Hepatocyte (in vitro differentiated cells): ENCODE measurements at regions not wholly inside any gene's neighbourhood (a gene's known extent, or its start where the extent isn't known, plus 50 kb on each side); places are given as distances from the start of the nearest gene placed in this dataset.

Experiments used
- DNase-seq: peaks from one replicate; pipeline ENCODE4 v3.0.0-alpha.2; 2016; ENCODE audit warnings: low spot score
- H2AFZ ChIP-seq: fragments of 200-600 bp; sonication (generic); 2 replicates; pipeline ENCODE4 v1.6.0; 2016; ENCODE audit warnings: antibody characterized with exemption, mild to moderate bottlenecking
- H3K27ac ChIP-seq: fragments of 200-600 bp; sonication (generic); 2 replicates; pipeline ENCODE4 v1.5.1; 2016; ENCODE audit warnings: mild to moderate bottlenecking
- H3K27me3 ChIP-seq: fragments of 200-600 bp; sonication (generic); 2 replicates; pipeline ENCODE4 v1.6.1; 2016
- H3K36me3 ChIP-seq: fragments of 200-600 bp; sonication (generic); replicated peaks from 2 replicates; pipeline ENCODE4 v1.5.1; 2016; ENCODE audit warnings: low read depth; ENCODE audit not compliant: insufficient read depth
- H3K4me1 ChIP-seq: fragments of 200-600 bp; sonication (generic); 2 replicates; pipeline ENCODE4 v1.5.1; 2016; ENCODE audit warnings: mild to moderate bottlenecking, moderate library complexity; ENCODE audit not compliant: insufficient read depth
- H3K4me2 ChIP-seq: fragments of 200-600 bp; sonication (generic); 2 replicates; pipeline ENCODE4 v1.6.0; 2016
- H3K4me3 ChIP-seq: fragments of 200-600 bp; sonication (generic); 2 replicates; pipeline ENCODE4 v1.5.1; 2016; ENCODE audit warnings: mild to moderate bottlenecking
- H3K79me2 ChIP-seq: fragments of 200-600 bp; sonication (generic); 2 replicates; pipeline ENCODE4 v1.6.0; 2017; ENCODE audit warnings: mild to moderate bottlenecking
- H3K9me2 ChIP-seq: fragments of 200-600 bp; sonication (generic); replicated peaks from 2 replicates; pipeline ENCODE4 v1.6.0; 2017; ENCODE audit warnings: mild to moderate bottlenecking; ENCODE audit not compliant: insufficient read depth
- H3K9me3 ChIP-seq: fragments of 200-600 bp; sonication (generic); 2 replicates; pipeline ENCODE4 v1.5.1; 2016; ENCODE audit warnings: low read depth, mild to moderate bottlenecking
- H4K20me1 ChIP-seq: fragments of 200-600 bp; sonication (generic); 2 replicates; pipeline ENCODE4 v1.6.0; 2016; ENCODE audit warnings: mild to moderate bottlenecking; ENCODE audit not compliant: insufficient read depth, poor library complexity, severe bottlenecking
- CTCF ChIP-seq: fragments of 200-600 bp; sonication (generic); IDR thresholded peaks from 2 replicates; pipeline ENCODE4 v1.5.1; 2016; ENCODE audit warnings: antibody characterized with exemption, mild to moderate bottlenecking; ENCODE audit not compliant: poor library complexity
- EZH2 ChIP-seq: fragments of 200-600 bp; sonication (generic); IDR thresholded peaks from 2 replicates; pipeline ENCODE4 v1.6.1; 2016; ENCODE audit warnings: antibody characterized with exemption, mild to moderate bottlenecking, borderline replicate concordance
- EZH2phosphoT487 ChIP-seq: fragments of 200-600 bp; sonication (generic); IDR thresholded peaks from one replicate; pipeline ENCODE4 v1.6.1; 2018; ENCODE audit warnings: antibody characterized with exemption, mild to moderate bottlenecking, low read depth, moderate library complexity; ENCODE audit not compliant: unreplicated experiment, severe bottlenecking
- WGBS: methylation state at CpG from one replicate; pipeline ENCODE4 v1.1.6; 2016; ENCODE audit warnings: low lambda C conversion rate; ENCODE audit errors: missing lambda C conversion rate; 5-methylcytosine and 5-hydroxymethylcytosine counted together

- H3K27me3 ChIP-seq, result no peaks in the 10 kb centered on the region
- H3K79me2 ChIP-seq, result no peaks in the 10 kb centered on the region
- TF ChIP-seq EZH2phosphoT487, result no peak
- TF ChIP-seq EZH2, result no peak
- TF ChIP-seq CTCF, result no peak
- H4K20me1 ChIP-seq, result no peaks in the 10 kb centered on the region
- DNase-seq, result no peak
- no peaks in the 10 kb centered on the region for H3K9me2 ChIP-seq
- no peaks in the 10 kb centered on the region for H3K36me3 ChIP-seq
- no peak overlapping the region for H3K4me3 ChIP-seq
- H3K9me3 ChIP-seq, result no peaks in the 10 kb centered on the region
- no peak overlapping the region for H3K4me2 ChIP-seq
- no peak overlapping the region for H3K27ac ChIP-seq
- 54% methylated on average over 1 of the region's 1 CpG for WGBS
- H3K4me1 ChIP-seq, result no peaks in the 10 kb centered on the region
- no peak overlapping the region for H2AFZ ChIP-seq
These were observed 237.9 kb downstream of the DACT1 start for GRCh38 chr14:58875613-58876012.

- Histone ChIP-seq H3K79me2 (no peaks in the 10 kb centered on the region), H4K20me1 (no peaks in the 10 kb centered on the region), H3K27ac (no peak overlapping the region), H3K36me3 (no peaks in the 10 kb centered on the region), H3K27me3 (no peaks in the 10 kb centered on the region), H3K4me2 (no peak overlapping the region), H3K4me1 (no peaks in the 10 kb centered on the region), H3K9me2 (no peaks in the 10 kb centered on the region), H3K4me3 (no peak overlapping the region), H2AFZ (no peak overlapping the region), H3K9me3 (no peaks in the 10 kb centered on the region)
- no peak for TF ChIP-seq EZH2
- TF ChIP-seq EZH2phosphoT487, result no peak
- no peak for TF ChIP-seq CTCF
- no peak for DNase-seq
These were observed 238.8 kb downstream of the DACT1 start for GRCh38 chr14:58876608-58877007.

GRCh38 chr14:58878439-58879139, 240.8 kb downstream of the DACT1 start:
- Histone ChIP-seq H3K79me2 (no peaks in the 10 kb centered on the region), H3K9me2 (no peaks in the 10 kb centered on the region), H3K4me1 (no peaks in the 10 kb centered on the region), H3K4me3 (no peak overlapping the region), H2AFZ (no peak overlapping the region), H3K27ac (no peak overlapping the region), H3K27me3 (no peaks in the 10 kb centered on the region), H4K20me1 (no peaks in the 10 kb centered on the region), H3K9me3 (no peaks in the 10 kb centered on the region), H3K36me3 (no peaks in the 10 kb centered on the region), H3K4me2 (no peak overlapping the region)
- no peak for DNase-seq
- no peak for TF ChIP-seq EZH2phosphoT487
- TF ChIP-seq CTCF, result no peak
- no peak for TF ChIP-seq EZH2
- 97% methylated on average over 2 of the region's 2 CpGs for WGBS

- WGBS, result 100% methylated on average over 1 of the region's 1 CpG
- Histone ChIP-seq H3K4me3 (no peak overlapping the region), H3K79me2 (no peaks in the 10 kb centered on the region), H3K9me2 (no peaks in the 10 kb centered on the region), H3K27me3 (no peaks in the 10 kb centered on the region), H3K4me1 (no peaks in the 10 kb centered on the region), H3K36me3 (no peaks in the 10 kb centered on the region), H3K4me2 (no peak overlapping the region), H3K27ac (no peak overlapping the region), H4K20me1 (no peaks in the 10 kb centered on the region), H2AFZ (no peak overlapping the region), H3K9me3 (no peaks in the 10 kb centered on the region)
- no peak for DNase-seq
- TF ChIP-seq EZH2, result no peak
- TF ChIP-seq CTCF, result no peak
- no peak for TF ChIP-seq EZH2phosphoT487
These were observed 243.7 kb downstream of the DACT1 start for GRCh38 chr14:58881433-58881832.
